Mammary epithelial cell (primary cell): ENCODE measurements at regions not wholly inside any gene's neighbourhood (a gene's known extent, or its start where the extent isn't known, plus 50 kb on each side); places are given as distances from the start of the nearest gene placed in this dataset.

Experiments used
- EZH2 ChIP-seq: IDR thresholded peaks from 2 replicates; pipeline ENCODE4 v1.6.1; 2012; ENCODE audit warnings: low read length, inconsistent platforms, borderline replicate concordance
- TF ChIP-seq, protein P1 (sequence below), 2 donors: IDR thresholded peaks in 1 of 2; conservative IDR thresholded peaks in 1 of 2; 2 replicates each; pipeline ENCODE4 v1.5.1; 2011 to 2012; ENCODE audit warnings: inconsistent platforms in 2 of 2, low read length in 2 of 2, mild to moderate bottlenecking in 2 of 2, control low read depth in 1 of 2, low read depth in 1 of 2; ENCODE audit not compliant: insufficient read depth in 1 of 2; ENCODE audit errors: extremely low read depth in 1 of 2

DNA sequence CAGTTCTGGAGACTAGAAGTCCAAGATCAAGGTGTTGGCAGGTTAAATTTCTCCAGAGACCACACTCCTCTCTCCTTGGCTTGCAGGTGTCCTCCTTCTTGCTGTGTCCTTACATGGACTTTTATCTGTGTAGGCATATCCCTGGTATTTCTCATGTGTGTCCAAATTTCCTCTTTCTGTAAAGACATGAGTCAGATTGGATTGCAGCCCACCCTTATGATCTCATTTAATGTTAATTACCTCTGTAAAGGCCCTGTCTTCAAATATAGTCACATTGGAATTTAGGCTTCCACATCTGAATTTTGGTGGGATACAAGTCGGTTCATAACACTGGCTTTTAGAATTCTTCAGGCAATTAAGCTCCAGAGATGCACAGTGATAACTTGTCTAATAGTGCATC lies 322.2 kb upstream of the GRIA1 start:
- TF ChIP-seq, protein P1, sequence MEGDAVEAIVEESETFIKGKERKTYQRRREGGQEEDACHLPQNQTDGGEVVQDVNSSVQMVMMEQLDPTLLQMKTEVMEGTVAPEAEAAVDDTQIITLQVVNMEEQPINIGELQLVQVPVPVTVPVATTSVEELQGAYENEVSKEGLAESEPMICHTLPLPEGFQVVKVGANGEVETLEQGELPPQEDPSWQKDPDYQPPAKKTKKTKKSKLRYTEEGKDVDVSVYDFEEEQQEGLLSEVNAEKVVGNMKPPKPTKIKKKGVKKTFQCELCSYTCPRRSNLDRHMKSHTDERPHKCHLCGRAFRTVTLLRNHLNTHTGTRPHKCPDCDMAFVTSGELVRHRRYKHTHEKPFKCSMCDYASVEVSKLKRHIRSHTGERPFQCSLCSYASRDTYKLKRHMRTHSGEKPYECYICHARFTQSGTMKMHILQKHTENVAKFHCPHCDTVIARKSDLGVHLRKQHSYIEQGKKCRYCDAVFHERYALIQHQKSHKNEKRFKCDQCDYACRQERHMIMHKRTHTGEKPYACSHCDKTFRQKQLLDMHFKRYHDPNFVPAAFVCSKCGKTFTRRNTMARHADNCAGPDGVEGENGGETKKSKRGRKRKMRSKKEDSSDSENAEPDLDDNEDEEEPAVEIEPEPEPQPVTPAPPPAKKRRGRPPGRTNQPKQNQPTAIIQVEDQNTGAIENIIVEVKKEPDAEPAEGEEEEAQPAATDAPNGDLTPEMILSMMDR (conservative IDR thresholded peaks at IDR 0.05 in 1 of 2, IDR thresholded peaks at IDR 0.05 in 1 of 2; ENCODE audit: extremely low read depth in 1 of 2, insufficient read depth in 1 of 2, low read depth in 1 of 2, low read length in 2 of 2), result no peak
- TF ChIP-seq EZH2, result no peak
